ENCODE measurements at regions not wholly inside any gene's neighbourhood (a gene's known extent, or its start where the extent isn't known, plus 50 kb on each side); places are given as distances from the start of the nearest gene placed in this dataset.

DNA sequence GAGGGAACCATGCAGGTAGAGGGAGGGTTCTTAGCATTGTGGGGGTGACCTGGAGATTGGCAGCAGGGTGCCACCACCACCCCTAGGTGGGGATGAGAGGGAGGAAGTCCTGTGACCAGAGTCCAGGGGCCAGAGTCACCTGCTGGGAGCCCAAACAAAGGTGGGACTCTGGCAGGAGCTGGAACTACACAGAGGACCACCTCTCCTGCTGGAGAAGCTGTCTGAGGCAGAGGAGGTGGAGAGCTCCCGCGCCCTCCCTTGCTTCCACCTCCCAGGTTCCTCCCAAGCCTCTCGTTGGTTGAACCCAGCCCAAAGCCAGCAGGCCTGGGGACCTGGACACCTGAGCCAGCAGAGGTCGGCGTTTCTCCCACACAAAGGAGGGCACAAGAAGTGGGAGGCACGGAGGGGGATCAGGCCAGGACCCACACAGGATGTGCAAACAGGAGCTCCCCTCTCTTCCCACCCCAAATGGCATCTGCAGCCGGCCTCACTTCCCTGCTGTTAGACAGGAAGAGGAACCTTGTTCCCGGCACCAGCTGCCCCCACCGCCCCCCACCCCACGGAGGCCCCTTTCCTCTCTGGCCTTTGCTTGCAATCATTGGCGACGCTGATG is 154.6 kb downstream of the SEC14L1 start:
- Mint-ChIP-seq H3K4me3 (no peak overlapping the region), H3K36me3 (no peaks in the 10 kb centered on the region), H3K4me1 (peaks cover 0 to 3% (median 0%) of the 10 kb centered on the region in 4 donors), H3K9me3 (peaks cover 0 to 4% (median 0%) of the 10 kb centered on the region in 9 donors), H3K27ac (no peak overlapping the region), H3K27me3 (peaks cover 0 to 3% (median 0%) of the 10 kb centered on the region in 5 donors)
- ATAC-seq (no peak), DNase-seq (no peak)
- POLR2A ChIA-PET = no interaction called here

DNA sequence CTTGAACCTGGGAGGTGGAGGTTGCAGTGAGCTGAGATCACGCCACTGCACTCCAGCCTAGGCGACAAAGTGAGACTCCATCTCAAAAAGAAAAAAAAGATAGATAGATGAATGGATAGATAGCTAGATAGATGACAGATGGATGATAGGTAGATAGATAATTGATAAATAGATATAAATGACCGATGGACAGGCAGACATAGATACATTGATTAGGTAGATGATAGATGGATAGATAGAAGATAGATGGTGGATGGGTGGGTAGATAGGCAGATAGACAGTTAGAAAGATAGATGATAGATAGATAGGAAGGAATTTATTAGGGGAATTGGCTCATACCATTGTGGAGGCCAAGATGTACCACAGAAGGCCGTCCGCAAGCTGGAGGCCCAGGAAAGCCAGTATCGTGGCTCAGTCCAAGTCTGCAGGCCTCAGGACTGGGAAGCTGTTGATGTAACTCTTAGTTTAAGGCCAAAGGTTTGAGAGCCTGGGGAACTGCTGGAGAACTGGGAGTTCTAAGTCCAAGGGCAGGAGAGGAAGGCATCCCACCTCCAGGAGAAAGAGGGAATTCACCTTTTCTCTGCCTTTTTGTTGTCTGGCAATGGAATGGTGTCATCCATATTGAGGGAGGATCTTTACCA is 156.1 kb downstream of the SEC14L1 start:
- ATAC-seq (no peak), DNase-seq (no peak)
- Mint-ChIP-seq H3K4me1 (peaks cover 0 to 3% (median 0%) of the 10 kb centered on the region in 4 donors), H3K27ac (no peak overlapping the region), H3K36me3 (no peaks in the 10 kb centered on the region), H3K27me3 (peaks cover 0 to 3% (median 0%) of the 10 kb centered on the region in 5 donors), H3K4me3 (no peak overlapping the region), H3K9me3 (peaks cover 0 to 4% (median 0%) of the 10 kb centered on the region in 9 donors)
- POLR2A ChIA-PET = no interaction called here

DNA sequence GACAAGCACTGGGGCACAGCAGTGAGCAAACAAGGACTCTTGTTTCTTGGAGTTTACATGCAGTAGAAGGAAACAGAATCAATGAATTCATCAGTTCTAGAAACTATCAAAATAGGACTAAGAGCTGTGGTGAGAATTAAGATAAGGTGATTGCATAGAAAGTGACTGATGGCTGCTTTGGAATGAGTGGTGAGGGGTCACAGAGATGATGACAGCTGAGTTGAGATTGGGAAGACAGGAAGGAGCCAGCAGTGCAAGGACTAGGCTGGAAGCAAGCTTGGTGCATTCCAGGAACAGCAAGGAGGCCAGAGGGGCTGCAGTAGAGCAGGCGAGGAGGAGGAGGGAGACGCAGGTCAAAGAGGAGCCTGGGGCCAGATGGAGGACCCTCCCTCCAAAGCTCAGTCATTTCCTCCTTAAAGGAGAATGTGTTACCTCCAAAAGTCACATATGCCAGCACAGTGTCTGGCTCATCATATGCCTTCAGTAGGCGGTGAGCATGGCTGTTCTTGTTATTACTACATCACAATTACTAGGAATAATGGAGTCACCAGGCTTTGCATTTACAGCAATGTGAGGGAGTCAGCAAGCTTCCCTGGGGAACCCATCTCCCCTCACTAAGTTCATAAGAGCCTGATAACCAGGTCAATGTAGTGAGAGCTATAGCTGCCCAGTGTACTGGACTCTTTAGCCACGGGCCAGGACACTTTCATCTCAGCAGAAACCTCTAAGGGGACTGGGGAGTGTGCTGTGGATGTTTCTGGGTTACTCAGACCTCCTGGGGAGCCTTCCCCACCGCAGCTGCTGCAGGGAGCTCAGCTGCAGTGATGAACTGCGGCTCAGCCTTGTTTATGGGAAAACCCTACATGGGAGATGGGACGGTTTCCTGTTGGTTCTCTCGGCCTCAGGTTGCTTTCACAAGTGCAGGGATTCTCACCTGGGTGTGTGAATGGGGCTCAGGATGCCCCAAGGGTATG is 157.2 kb downstream of the SEC14L1 start:
- no peak for ATAC-seq
- Mint-ChIP-seq H3K27ac (peak overlapping the region in 2 of 10 donors; percentile 11 to 43), H3K4me1 (peaks cover 0 to 3% (median 0%) of the 10 kb centered on the region in 4 donors), H3K4me3 (no peak overlapping the region), H3K27me3 (peaks cover 0 to 3% (median 0%) of the 10 kb centered on the region in 5 donors), H3K9me3 (peaks cover 0 to 4% (median 0%) of the 10 kb centered on the region in 9 donors), H3K36me3 (no peaks in the 10 kb centered on the region)
- DNase-seq = no peak
- POLR2A ChIA-PET = no interaction called here

DNA sequence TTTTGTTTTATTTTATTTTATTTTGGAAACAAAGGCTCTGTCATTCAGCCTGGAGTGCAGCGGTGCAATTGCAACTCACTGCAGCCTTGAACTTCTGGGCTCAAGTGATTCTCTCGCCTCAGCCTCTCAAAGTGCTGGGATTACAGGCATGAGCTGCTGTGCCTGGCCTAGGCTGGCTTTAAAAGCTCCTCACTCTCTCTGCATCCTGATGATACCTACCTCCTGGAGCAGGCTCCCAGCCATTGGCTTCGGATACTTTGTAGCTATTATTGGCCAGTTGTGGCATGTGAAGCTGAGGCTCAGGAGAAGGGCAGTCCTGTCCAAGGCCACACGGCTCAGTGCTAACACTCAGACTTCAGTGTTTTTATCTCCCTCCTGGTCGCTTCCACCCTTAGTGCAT is 158.0 kb downstream of the SEC14L1 start:
- H3K27ac Mint-ChIP-seq = peak overlapping the region in 1 of 10 donors; percentile 43
- no peaks in the 10 kb centered on the region for H3K36me3 Mint-ChIP-seq
- POLR2A ChIA-PET = no interaction called here
- H3K4me1 Mint-ChIP-seq = peaks cover 0 to 3% (median 0%) of the 10 kb centered on the region in 4 donors
- DNase-seq (no peak), ATAC-seq (no peak)
- peaks cover 0 to 4% (median 0%) of the 10 kb centered on the region in 9 donors for H3K9me3 Mint-ChIP-seq
- no peak overlapping the region for H3K4me3 Mint-ChIP-seq
- peaks cover 0 to 3% (median 0%) of the 10 kb centered on the region in 5 donors for H3K27me3 Mint-ChIP-seq

DNA sequence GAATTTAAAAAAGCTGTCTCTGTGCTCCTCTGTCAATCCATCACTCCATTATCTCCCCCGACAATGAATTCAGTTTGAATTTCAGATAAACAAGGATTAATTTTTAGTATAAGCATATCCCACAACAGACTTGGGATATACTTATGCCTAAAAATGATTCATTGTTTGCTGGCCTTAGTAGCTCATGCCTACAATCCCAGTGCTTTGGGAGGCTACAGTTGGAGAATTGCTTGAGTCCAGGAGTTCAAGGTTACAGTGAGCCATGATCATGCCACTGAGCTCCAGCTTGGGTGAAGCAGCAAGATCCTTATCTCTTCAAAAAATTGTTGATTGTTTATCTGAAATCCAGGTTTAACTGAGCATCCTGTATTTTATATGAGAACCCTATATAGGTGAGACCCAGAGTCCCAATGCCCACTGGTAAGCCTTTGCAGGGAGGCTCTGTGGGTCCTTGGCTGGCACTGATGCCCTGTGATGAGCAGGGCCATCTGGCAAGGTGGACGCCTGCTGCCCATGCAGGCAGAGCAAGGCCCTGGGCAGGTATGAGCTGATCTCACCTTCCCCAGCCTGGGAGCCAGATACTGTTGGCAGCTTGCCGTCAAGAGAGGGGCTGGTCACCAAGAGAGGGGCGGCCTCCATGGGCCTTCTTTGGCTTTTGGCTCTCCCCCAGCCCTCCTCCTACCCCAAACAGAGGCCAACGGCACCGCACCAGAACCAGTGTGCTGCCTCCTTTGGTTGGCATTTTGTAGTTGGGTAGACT is 158.7 kb downstream of the SEC14L1 start:
- Mint-ChIP-seq H3K27me3 (peaks cover 0 to 3% (median 0%) of the 10 kb centered on the region in 5 donors), H3K36me3 (no peaks in the 10 kb centered on the region), H3K4me3 (no peak overlapping the region), H3K9me3 (peaks cover 0 to 4% (median 0%) of the 10 kb centered on the region in 9 donors), H3K4me1 (peaks cover 0 to 3% (median 0%) of the 10 kb centered on the region in 4 donors), H3K27ac (no peak overlapping the region)
- POLR2A ChIA-PET = interaction anchor here (1.5 kb wide), 1 partner anchor 26 kb away, joined by 3 read pairs; no protein-coding TSS in a partner anchor
- ATAC-seq = no peak
- no peak for DNase-seq

DNA sequence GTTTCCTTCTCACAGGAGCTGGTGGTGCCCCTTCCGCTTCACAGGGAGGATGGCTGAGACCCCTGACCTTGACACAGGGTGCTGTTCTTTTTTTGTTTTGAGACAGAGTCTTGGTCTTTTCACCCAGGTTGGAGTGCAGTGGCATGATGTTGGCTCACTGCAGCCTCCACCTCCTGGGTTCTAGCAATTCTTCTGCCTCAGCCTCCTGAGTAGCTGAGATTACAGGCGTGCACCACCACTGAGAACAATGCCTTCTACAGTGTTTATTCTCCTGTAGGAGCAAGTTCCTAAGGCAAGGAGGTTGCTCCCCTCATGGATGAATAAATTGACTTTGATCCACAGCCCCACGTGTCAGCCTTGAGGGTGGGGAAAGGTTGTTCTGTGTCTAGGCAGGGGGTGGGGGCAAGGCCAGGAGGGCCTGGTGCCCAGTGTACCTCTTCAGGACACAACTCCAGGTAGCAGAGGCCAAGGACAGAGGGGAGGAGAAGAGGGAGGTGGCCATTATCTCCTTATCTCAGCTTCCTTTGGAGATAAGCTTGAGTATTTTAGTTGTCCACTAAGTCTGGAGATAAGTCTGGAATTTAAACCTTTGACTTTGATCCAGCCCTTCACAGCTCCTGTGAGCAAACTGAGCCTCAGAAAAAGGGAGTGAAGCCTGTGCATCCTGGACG is 159.4 kb downstream of the SEC14L1 start:
- no peak for ATAC-seq
- H3K27ac Mint-ChIP-seq = no peak overlapping the region

DNA sequence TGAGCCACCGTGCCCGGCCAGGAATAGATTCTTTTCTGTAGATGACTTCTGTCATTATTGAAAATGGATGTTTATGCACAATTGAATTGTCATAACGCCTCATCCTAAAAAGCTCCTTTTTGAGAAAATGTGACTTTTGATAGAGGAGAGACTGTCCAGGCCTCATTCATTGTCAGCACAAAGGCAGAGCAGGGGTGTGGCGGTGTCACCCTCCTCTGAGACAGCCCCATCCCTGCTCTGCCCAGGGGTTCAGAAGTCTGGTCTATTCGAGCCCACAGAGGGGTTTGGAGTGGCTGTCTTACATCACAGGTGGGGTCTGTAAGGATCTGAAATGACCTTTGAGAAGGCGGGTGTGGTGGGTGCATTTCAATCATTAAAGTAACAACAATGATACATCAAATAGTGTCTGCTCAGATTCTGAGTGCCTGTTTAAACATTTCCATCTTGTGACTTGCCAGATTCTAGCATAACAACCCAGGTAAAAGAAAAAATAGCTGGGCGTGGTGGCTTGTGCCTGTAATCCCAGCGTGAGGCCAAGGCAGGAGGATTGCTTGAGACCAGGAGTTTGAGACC is 161.0 kb downstream of the SEC14L1 start:
- Mint-ChIP-seq H3K27me3 (no peaks in the 10 kb centered on the region), H3K9me3 (peaks cover 0 to 4% (median 0%) of the 10 kb centered on the region in 9 donors), H3K4me1 (peaks cover 0 to 9% (median 3%) of the 10 kb centered on the region in 4 donors), H3K36me3 (no peaks in the 10 kb centered on the region), H3K4me3 (no peak overlapping the region), H3K27ac (no peak overlapping the region)
- ATAC-seq (no peak), DNase-seq (no peak)
- POLR2A ChIA-PET = interaction anchor here (0.7 to 1.1 kb wide), 2 partner anchors 21 to 1199 kb away, joined by 3 read pairs; no protein-coding TSS in a partner anchor

More for the DNA sequence above, 159.4 kb downstream of the SEC14L1 start:
- Mint-ChIP-seq H3K4me3 (no peak overlapping the region), H3K4me1 (peaks cover 0 to 4% (median 2%) of the 10 kb centered on the region in 4 donors), H3K27me3 (peaks cover 0 to 3% (median 0%) of the 10 kb centered on the region in 5 donors), H3K9me3 (peaks cover 0 to 4% (median 0%) of the 10 kb centered on the region in 9 donors), H3K36me3 (no peaks in the 10 kb centered on the region)
- POLR2A ChIA-PET = interaction anchor here (1.5 kb wide), 1 partner anchor 25 kb away, joined by 3 read pairs; no protein-coding TSS in a partner anchor
- no peak for DNase-seq

DNA sequence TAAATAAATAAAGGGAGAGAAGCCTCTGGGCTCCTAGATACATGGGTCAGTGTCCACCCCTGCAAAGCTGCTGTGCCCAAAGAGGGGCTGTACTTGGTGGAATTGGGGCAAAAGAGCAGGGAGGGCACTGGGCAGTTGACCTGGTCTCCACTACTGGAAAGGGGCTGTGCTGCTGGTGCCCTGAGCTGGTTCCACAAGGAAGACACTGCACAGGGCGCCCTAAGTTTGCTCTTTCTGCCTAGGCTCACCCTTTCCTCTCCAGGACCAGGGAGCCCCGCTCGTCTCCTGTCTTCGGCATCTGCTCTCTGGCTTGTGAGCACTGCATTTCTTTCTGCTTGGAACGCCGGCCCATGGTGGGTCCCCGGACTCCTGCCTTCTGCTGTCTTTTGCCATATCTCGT is 161.9 kb downstream of the SEC14L1 start:
- Mint-ChIP-seq H3K27ac (no peak overlapping the region), H3K27me3 (no peaks in the 10 kb centered on the region), H3K36me3 (no peaks in the 10 kb centered on the region), H3K9me3 (peaks cover 0 to 4% (median 0%) of the 10 kb centered on the region in 9 donors), H3K4me3 (no peak overlapping the region), H3K4me1 (peaks cover 0 to 9% (median 2%) of the 10 kb centered on the region in 4 donors)
- ATAC-seq (no peak), DNase-seq (no peak)
- POLR2A ChIA-PET = no interaction called here

DNA sequence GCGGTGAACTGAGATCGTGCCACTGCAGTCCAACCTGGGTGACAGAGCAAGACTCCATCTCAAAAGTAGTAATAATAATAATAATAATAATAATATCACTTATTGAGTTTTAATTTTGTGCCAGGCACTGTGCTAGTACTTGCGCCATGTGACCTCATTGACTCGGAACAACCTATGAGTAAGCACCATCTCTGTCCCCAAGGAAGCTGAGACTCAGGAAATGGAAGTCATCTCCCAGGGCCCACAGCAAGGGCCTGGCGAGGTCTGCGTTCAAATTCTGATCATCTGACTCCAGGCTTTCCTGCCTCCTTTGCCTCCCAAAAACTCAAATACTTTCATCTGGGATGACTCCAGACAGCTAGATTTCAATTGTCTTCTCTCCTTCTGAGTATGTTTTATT is 162.9 kb downstream of the SEC14L1 start:
- H3K36me3 Mint-ChIP-seq = no peaks in the 10 kb centered on the region
- H3K4me3 Mint-ChIP-seq = no peak overlapping the region
- POLR2A ChIA-PET = no interaction called here
- ATAC-seq (no peak), DNase-seq (no peak)
- H3K27me3 Mint-ChIP-seq = no peaks in the 10 kb centered on the region
- peaks cover 0 to 4% (median 0%) of the 10 kb centered on the region in 9 donors for H3K9me3 Mint-ChIP-seq
- no peak overlapping the region for H3K27ac Mint-ChIP-seq
- peaks cover 0 to 9% (median 1%) of the 10 kb centered on the region in 4 donors for H3K4me1 Mint-ChIP-seq

DNA sequence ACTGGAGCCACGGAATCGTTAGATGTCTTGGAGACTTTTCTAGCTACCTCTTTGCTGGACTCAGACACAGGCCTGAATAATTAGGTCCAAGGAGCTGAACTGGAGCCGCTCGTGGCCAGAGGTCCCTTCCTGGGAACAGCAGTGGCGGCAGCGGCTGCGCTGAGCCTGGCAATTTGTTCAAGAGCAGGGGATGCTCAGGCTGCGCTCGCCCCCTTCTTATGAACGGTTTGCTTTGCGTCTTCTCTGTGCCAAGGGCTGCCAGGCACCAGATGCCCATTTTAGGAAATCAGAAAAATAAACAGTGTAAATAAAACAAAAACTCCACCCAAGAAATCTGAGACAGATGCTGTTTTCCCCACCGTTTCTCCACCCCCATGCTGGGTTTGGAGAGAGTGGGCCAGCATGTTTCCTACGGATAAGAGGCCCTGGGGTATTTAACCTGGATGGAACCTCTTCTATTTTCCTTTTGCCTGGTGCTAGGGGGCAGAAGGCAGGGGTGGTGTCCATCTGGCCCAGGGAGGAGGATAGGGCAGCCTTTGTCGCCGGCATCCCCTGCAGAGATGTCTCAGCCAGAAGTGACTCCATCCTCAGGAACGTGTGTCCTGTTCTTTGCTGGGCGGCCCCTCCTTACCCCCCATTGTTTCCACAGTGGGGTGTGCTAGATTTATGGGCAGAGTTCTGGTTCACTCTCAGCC is 163.4 kb downstream of the SEC14L1 start:
- Mint-ChIP-seq H3K27ac (no peak overlapping the region), H3K9me3 (peaks cover 0 to 2% (median 0%) of the 10 kb centered on the region in 9 donors), H3K4me1 (peaks cover 0 to 9% (median 1%) of the 10 kb centered on the region in 4 donors), H3K27me3 (no peaks in the 10 kb centered on the region), H3K4me3 (no peak overlapping the region), H3K36me3 (no peaks in the 10 kb centered on the region)
- POLR2A ChIA-PET = no interaction called here
- no peak for DNase-seq
- no peak for ATAC-seq

Data from naive thymus-derived CD8-positive, alpha-beta T cell (primary cell).